GM10266 (cell line): ENCODE measurements at regions not wholly inside any gene's neighbourhood (a gene's known extent, or its start where the extent isn't known, plus 50 kb on each side); places are given as distances from the start of the nearest gene placed in this dataset.

Experiments used
- DNase-seq: peaks from one replicate; pipeline ENCODE4 v3.0.0; 2012; ENCODE audit errors: extremely low spot score
- TF ChIP-seq, protein P1 (sequence below): IDR thresholded peaks from 2 replicates; pipeline ENCODE4 v1.5.1; 2012; ENCODE audit warnings: mild to moderate bottlenecking, low read depth; ENCODE audit not compliant: control insufficient read depth, insufficient read depth; ENCODE audit errors: missing control alignments

DNA sequence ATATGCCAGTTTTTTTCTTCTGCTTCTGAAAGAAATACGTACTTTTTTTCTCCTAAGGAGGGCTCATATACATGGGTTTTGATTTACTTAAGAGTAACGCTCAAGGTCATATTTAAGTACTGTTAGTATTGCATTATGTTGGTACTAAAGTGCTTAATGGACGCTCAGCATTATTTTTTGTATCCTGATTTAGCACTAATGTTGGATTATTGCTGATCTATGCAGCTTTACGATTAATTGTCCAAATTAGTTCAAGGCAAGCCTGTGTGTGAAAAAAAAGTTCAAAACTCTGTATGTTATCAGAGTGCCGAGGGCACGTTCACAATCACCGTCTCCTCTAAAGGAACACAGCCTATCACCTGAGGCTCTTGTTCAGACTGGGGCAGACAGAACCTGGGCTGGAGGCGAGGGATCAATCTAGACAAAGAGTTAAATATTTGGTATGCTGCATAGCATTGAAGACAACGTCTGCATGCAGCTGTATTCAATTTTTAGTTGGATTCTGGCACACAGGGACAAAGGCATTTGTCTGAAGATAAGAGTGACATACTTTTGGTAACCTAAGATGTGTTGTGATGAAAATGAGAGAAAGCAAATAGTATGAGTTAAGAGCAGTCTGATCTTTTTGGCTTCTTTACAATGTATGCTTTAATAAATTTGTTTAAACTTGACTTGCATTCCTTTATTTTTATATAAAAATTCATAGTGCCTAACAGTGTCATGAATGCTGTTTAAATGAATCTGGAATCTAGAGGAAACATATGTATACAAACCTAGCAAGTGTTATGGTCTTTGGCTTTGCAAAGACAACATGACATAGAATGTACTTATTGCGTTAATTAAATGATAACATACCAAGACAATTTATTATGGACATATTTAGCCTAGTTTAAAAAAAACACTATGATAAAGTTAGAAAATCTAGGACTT, 341.2 kb downstream of the SAMD5 start:
- DNase-seq, result no peak
- TF ChIP-seq, protein P1, sequence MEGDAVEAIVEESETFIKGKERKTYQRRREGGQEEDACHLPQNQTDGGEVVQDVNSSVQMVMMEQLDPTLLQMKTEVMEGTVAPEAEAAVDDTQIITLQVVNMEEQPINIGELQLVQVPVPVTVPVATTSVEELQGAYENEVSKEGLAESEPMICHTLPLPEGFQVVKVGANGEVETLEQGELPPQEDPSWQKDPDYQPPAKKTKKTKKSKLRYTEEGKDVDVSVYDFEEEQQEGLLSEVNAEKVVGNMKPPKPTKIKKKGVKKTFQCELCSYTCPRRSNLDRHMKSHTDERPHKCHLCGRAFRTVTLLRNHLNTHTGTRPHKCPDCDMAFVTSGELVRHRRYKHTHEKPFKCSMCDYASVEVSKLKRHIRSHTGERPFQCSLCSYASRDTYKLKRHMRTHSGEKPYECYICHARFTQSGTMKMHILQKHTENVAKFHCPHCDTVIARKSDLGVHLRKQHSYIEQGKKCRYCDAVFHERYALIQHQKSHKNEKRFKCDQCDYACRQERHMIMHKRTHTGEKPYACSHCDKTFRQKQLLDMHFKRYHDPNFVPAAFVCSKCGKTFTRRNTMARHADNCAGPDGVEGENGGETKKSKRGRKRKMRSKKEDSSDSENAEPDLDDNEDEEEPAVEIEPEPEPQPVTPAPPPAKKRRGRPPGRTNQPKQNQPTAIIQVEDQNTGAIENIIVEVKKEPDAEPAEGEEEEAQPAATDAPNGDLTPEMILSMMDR, result no peak

DNA sequence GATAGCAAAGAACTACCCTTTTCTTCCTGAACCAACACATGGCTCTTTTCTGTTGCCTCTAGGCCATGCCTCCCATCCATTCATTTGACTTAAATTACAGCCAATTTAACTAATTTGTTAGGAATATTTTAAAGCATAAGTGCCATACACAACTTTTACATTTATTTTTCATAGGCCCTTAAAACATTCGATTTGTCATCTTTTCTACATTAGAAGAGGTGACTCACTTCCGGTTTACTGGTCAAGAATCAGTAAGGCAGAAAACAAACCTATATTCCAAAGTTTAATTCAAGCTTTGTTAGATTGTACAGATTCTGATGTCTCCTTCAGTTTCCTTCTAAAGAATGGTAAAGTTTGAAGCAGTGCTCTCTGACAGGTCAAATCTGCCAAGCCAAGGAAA, 344.3 kb downstream of the SAMD5 start:
- DNase-seq, result no peak
- TF ChIP-seq, protein P1, result no peak

DNA sequence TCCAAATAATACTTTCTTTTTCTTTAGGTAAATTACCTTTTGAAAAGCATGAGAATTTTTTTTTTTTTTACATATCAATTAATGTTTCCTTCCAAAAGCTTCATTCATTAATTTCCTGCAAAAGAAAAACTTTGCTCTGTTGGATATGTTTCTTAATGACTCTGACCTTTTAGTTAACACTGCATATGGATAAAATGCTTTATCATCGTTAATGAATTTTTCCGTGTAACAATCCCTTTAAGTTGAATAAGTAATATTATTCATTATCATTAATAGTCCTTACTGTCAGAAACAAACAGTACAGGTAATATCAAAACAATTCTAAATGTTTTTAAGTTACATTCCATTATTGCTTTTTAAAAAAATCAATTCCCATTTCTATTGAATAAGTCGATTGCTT, 345.1 kb downstream of the SAMD5 start:
- DNase-seq, result no peak
- TF ChIP-seq, protein P1, result no peak

DNA sequence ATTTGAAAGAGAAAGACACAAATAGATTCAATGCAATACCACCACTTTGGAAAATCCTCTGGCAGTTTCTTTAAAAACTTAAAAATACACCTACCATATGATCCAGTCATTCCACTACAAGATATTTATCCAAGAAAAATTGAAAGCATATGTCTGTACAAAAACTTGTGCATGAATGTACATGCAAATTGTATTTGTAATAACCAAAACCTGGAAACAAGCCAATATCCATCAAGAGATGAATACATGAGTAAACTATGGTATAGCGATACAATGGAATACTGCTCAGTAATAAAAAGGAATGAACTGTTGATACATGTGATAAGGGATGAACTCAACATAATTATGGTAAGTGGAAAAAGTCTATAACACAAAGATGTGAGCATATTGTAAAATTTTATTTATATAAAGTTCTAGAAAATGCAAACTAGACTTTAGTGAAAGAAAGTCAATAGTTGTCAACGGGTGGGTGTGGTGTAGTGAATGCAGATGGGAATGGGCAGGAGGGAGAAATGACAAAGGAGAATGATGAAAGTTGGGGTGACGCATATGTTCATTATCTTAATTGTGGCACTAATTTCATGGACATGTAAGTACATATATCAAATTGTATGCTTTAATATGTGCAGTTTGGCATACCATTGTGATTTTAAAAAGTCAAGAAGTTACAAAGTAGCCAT, 347.5 kb downstream of the SAMD5 start:
- TF ChIP-seq, protein P1, result no peak
- DNase-seq, result no peak

DNA sequence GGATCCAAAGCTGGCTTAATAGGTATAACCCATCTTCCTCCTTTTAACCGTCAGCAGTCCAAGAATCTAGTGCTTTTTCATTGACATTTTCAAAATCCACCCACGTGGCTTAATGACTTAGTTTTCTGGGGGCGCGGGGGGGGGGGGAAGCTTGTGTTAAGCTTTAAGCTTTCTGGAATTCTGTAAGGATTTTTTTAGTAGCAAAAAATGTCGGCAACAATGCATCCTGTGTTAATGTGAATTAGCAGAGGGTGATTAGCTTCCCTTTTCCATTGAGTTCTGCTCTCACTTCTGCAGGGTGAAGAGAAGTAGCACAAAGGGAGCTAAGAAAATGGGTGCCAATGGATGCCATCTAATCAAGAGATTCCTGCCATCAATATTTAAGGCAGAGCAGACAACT, 348.2 kb downstream of the SAMD5 start:
- TF ChIP-seq, protein P1, result no peak
- no peak for DNase-seq

DNA sequence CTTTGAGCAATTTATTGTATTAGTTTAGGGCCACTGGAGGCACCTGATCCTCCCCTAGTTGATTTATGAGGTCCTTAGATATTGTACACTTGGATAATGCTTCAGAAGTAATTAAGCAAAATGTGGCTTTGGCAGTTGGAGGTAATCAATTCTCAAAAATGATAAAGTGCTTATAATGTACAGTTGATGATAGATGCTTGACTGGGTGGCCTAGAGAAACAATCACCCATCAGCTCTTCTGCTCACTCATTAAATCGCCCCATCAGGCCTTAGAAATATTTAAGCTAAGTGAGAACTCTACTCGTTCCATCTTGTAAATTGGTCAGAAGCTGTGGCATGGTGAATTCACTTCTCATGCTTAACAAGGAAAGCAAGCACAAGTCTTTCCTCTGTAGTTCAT, 349.9 kb downstream of the SAMD5 start:
- TF ChIP-seq, protein P1, result no peak
- no peak for DNase-seq

DNA sequence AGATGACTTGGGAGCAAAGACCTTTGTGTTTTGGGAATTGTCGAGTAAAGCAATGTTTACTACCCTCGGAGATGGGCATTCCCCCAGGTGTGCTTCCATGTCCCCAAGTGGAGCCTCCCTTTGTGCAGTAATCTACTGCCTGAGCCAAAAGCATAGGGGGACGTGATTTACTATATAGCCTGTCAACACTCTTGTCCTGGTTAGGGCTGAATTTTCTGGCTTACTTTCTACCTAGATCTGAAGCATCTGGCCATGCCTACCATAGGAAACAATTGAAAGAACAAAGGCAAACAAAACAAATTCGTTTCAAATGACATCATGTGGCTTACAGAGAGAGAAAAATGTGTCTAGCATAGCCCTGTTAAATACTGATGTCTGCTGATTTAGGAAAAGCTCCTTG, 350.6 kb downstream of the SAMD5 start:
- no peak for DNase-seq
- TF ChIP-seq, protein P1, result no peak
